Psoas muscle (tissue), 7 donors: ENCODE measurements at regions not wholly inside any gene's neighbourhood (a gene's known extent, or its start where the extent isn't known, plus 50 kb on each side); places are given as distances from the start of the nearest gene placed in this dataset.

Experiments used
- ATAC-seq, 4 donors: fragments of 200-7000 bp; cut with Tn5 transposase; one replicate each; pipeline ENCODE4 v1.9.1; 2020; ENCODE audit warnings: moderate library complexity in 3 of 4, mild to moderate bottlenecking in 2 of 4
- DNase-seq, 2 donors: peaks; one replicate each; pipeline ENCODE4 v3.0.0-alpha.2; 2020
- H3K27ac ChIP-seq: fragments of 200-600 bp; one replicate; pipeline ENCODE4 v1.8.0; 2022
- H3K27me3 ChIP-seq, 3 donors: fragments of 200-600 bp in 1 of 3; one replicate each; pipeline versions ENCODE4 v1.6.1 to v1.8.0; 2013 to 2022; ENCODE audit warnings: low read length in 2 of 3, mild to moderate bottlenecking in 2 of 3, moderate library complexity in 1 of 3; ENCODE audit not compliant: insufficient read depth in 3 of 3
- H3K36me3 ChIP-seq, 2 donors: fragments of 200-600 bp in 1 of 2; one replicate each; pipeline versions ENCODE4 v1.6.1 to v1.8.0; 2013 to 2022; ENCODE audit warnings: low read depth in 1 of 2, mild to moderate bottlenecking in 1 of 2, moderate library complexity in 1 of 2; ENCODE audit not compliant: insufficient read depth in 1 of 2
- H3K4me1 ChIP-seq: fragments of 200-600 bp; one replicate; pipeline ENCODE4 v1.8.0; 2022
- H3K4me3 ChIP-seq: fragments of 200-600 bp; one replicate; pipeline ENCODE4 v1.8.0; 2022; ENCODE audit warnings: mild to moderate bottlenecking
- H3K9me3 ChIP-seq: fragments of 200-600 bp; one replicate; pipeline ENCODE4 v1.8.0; 2022
- WGBS, 3 donors: extraction: QIAGEN DNeasy Blood & Tissue Kit; methylation state at CpG; one replicate each; pipeline versions ENCODE4 v1.1.6 to v1.1.7; 2013; 5-methylcytosine and 5-hydroxymethylcytosine counted together
- intact Hi-C, 2 donors: fragments of 100-400 bp; cut with DNase I; formaldehyde crosslinking; loops; one replicate each; pipeline versions ENCODE4 v1.11.0 to v1.14.2; 2022
- TF ChIP-seq, protein P1 (sequence below): fragments of 200-600 bp; IDR thresholded peaks from one replicate; pipeline ENCODE4 v1.8.0; 2022; ENCODE audit warnings: antibody characterized with exemption
- donor health status: healthy with polysubstance abuse.
- donor health status: DM: no; HTN: no; CAD: no; lungs with moderate emphysema.
- donor health status: Bipolar disorder and iron deficiency.
- donor health status: healthy.
- donor health status: DM: yes; HTN: yes; CAD: no.
- donor health status: DM: no; HTN: no; CAD: no.
- donor health status: DM: yes; HTN: yes; CAD: no.

DNA sequence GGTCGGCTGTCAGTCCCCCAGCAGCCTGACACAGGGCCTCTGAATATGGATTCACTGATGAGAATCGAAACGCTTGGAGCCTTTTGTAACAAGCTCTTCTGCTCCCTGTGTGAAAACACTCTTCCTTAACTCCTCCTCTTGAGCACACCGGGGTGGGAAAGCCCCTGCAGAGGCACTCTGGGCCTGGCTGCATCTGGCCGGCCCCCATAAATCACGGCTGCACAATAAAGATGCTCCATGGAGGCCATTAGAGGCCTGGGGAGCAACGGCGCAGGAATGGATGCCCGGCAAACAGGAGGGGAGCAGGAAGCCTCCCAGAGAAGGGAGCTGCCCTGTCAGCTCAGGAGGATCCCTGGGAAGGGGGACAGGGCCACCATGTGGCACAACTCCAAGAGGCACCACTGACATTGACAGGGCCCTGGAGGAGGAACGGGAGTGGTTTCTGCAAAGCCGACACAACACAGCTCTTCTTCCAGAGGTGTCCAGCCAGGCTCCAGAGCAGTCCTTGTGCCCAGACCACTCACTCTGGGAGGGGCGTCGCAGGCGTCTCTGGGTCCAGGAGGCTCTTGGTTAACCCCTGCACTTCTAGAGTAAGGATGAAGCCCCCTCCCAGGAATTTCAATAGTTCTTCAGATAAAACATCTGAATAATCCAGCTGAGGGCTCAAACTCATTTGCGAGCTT lies 509.3 kb upstream of the PPP2R3A start:
- intact Hi-C loops = no loop called here
- DNase-seq = no peak
- 26 to 29% (median 27%) methylated on average over 15 of the region's 15 CpGs for WGBS, 3 donors
- H3K36me3 ChIP-seq = no peaks in the 10 kb centered on the region
- no peaks in the 10 kb centered on the region for H3K4me1 ChIP-seq
- no peak overlapping the region for H3K4me3 ChIP-seq
- no peak for ATAC-seq
- no peaks in the 10 kb centered on the region for H3K27me3 ChIP-seq
- no peak overlapping the region for H3K27ac ChIP-seq
- H3K9me3 ChIP-seq = no peaks in the 10 kb centered on the region
- TF ChIP-seq, protein P1, sequence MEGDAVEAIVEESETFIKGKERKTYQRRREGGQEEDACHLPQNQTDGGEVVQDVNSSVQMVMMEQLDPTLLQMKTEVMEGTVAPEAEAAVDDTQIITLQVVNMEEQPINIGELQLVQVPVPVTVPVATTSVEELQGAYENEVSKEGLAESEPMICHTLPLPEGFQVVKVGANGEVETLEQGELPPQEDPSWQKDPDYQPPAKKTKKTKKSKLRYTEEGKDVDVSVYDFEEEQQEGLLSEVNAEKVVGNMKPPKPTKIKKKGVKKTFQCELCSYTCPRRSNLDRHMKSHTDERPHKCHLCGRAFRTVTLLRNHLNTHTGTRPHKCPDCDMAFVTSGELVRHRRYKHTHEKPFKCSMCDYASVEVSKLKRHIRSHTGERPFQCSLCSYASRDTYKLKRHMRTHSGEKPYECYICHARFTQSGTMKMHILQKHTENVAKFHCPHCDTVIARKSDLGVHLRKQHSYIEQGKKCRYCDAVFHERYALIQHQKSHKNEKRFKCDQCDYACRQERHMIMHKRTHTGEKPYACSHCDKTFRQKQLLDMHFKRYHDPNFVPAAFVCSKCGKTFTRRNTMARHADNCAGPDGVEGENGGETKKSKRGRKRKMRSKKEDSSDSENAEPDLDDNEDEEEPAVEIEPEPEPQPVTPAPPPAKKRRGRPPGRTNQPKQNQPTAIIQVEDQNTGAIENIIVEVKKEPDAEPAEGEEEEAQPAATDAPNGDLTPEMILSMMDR = no peak

DNA sequence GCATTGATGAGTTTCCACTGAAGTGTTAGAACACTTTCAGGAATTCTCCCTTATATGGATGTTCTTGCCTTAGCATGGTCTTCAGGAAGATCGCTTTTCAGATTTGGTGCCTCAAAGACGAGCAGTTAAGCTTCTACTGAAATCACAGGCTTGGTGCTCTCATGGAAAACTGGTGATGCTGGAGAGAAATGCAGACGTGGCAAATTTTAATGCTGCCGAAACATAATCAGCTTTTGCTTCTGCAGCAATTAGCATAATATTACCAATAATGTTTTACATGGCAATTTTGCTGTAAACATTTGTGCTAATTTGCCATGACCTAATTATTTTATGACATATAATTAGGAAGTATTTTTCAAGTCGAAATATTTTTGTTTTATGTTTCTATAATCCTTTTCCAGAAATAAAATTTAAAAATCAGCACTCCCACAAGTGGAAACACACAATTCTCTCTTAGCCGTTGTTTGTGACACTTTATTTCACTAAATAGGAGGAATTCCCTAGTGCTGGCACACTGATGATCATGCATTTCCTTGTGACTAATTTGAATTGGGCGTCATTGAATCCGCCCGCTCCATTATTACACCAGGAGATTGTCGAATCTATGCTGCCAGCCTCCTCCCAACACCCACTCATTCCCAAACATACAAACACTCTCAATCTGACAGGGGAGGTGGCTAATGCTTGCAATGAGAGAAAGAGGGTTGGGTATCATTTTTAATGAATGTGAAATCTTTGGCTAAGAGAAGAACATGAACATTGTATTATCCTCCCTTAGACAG lies 506.8 kb upstream of the PPP2R3A start:
- Histone ChIP-seq H3K27me3 (no peaks in the 10 kb centered on the region), H3K36me3 (no peaks in the 10 kb centered on the region), H3K27ac (no peak overlapping the region), H3K9me3 (no peaks in the 10 kb centered on the region), H3K4me3 (no peak overlapping the region), H3K4me1 (no peaks in the 10 kb centered on the region)
- ATAC-seq = no peak
- TF ChIP-seq, protein P1 = no peak
- no peak for DNase-seq
- 55 to 61% (median 57%) methylated on average over 10 of the region's 10 CpGs for WGBS, 3 donors
- intact Hi-C loops = no loop called here

DNA sequence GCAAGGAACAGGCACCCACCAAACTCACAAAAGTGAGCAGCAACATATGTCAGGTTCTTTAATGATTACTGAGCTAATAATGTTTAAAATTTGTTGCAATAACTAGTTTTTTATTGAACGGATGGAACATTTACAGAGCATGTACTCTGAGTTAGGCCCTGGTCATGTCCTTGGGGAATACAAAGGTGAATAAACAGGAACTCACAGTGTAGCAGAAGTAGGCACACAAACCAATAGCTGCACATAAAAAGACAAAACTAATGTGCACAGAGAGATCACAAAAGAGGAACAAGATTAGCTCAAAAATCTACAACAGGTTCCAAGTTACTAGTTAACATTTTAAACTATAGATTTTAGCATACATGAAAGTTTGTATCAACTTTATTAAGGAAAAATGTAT lies 505.3 kb upstream of the PPP2R3A start:
- Histone ChIP-seq H3K27ac (no peak overlapping the region), H3K36me3 (no peaks in the 10 kb centered on the region), H3K4me1 (no peaks in the 10 kb centered on the region), H3K9me3 (no peaks in the 10 kb centered on the region), H3K27me3 (no peaks in the 10 kb centered on the region), H3K4me3 (no peak overlapping the region)
- ATAC-seq (no peak), DNase-seq (no peak)
- intact Hi-C loops = no loop called here
- WGBS, 3 donors = 56 to 79% (median 65%) methylated on average over 1 of the region's 1 CpG
- TF ChIP-seq, protein P1 = no peak

DNA sequence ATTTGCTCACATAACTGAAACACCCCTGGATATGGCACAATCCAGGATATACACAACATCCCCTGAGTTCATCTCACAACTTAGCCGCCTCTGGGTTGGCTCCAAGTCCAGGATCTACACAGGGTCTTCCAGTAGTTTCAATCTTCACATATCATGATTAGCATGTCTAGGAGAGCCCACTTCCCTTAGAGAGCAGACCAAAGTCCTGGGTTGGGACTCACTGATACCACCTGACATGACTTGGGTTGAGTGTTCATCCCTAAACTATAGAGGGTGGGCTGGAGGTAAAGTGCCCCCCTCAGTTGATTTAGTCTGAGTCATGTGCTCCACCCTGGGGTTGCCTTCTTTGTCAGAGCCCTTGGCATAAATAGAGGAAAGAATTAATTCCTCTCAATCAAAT lies 493.6 kb upstream of the PPP2R3A start:
- H3K27ac ChIP-seq = no peak overlapping the region
- no peak overlapping the region for H3K4me3 ChIP-seq
- 86 to 100% (median 96%) methylated on average over 1 of the region's 1 CpG for WGBS, 3 donors
- intact Hi-C loops = no loop called here
- no peaks in the 10 kb centered on the region for H3K27me3 ChIP-seq
- TF ChIP-seq, protein P1 = no peak
- ATAC-seq = no peak
- DNase-seq = no peak
- no peaks in the 10 kb centered on the region for H3K9me3 ChIP-seq
- no peaks in the 10 kb centered on the region for H3K4me1 ChIP-seq
- no peaks in the 10 kb centered on the region for H3K36me3 ChIP-seq
